Daoy (cell line): ENCODE measurements at regions not wholly inside any gene's neighbourhood (a gene's known extent, or its start where the extent isn't known, plus 50 kb on each side); places are given as distances from the start of the nearest gene placed in this dataset.

Experiments used
- DNase-seq: peaks from one replicate; pipeline ENCODE4 v3.0.0-alpha.2; 2015; ENCODE audit warnings: low read depth

DNA sequence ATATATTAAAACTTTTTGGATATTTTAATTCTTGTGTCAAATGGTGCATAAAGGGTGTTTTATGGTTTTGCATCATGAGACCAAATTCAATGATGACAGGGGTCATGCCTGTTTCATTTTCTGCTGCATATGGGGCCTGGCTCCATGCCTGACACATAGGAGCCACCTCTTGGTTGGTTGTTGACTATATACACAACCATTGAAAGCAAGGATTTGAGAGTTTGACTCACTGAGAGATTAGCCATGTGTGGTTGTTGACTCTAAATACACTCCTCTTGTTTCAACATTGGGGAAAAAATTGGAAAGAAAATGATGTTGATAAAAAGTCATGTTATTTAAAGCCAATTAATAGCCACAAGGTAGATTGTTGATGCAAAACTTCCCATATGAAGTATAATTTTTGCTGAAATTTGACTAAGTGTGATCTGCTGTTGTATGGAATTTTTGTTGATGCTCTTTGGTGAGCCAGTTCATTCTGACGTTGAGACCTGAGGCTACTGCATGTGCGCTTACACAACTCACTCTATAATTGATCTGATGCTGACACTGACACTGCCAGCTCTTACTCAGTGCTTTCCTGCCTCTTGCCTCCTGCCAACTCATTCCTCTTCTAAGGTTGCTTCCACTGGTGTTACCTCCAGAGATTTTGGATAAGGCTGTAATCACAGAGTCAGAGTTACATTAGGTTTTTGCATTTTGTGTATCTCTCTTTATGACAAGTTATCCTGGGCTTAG is 446.2 kb upstream of the SLC14A2 start:
- peak; percentile 48 for DNase-seq

DNA sequence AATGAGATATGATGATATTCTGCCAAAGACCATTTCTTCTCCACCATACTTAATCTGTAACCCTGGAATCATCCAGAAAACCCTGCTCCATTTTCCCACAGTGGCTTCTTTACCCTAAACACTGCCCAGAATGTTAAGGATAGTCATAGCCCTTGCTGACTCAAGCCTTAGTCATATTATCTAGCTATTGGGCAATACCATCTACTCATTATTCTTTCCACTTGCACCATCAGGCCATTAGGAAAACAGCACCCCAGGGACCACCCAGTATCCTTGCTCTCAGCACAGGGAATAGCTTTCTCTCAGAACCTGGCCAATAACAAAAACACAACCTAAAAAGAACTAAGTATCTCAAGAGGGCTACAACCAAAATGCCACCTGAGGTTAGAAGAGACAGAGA is 445.7 kb upstream of the SLC14A2 start:
- peak; percentile 48 for DNase-seq

DNA sequence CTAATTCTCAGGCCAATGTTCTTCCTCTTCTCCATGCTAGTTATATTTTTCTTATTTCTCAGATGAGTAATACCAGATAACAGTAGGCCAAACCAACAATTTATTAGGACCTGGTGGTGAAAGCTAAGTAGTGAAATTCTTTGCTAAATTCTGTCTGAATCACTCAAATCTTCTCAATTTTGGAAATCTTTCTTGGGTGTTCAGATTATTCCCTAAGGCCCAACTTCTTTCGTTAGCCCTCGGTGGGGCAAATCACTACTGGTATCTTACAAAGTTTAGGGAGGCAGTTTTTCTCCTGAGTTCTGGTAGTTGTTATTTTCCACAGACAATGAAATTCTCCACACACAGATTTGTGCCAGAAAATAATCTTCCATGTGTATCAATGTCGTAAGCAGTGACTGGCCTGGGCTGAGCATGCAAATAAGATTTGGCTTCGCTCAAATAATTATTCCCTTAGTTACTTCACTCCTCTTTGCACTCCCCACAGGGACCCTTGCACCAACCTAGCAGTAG is 443.5 kb upstream of the SLC14A2 start:
- DNase-seq = no peak

DNA sequence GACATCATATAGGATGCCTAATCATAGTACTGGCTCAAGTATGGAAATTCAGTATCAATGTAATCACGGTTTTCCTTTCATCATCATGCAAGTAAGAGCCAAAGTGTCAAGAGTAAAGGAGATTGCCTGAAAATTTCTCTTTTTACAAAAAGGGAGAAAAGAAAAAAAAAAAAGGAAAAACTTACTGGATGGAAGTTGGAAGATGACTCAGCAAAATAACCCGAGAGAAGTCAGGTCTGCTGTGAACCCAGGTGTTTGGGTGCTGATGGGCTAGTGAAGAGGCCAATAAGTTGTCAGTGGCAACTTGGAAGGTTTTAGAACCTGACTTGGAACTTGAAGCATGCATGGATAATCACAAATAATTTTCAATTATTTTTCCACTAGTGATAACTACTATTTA is 441.9 kb upstream of the SLC14A2 start:
- DNase-seq = no peak

DNA sequence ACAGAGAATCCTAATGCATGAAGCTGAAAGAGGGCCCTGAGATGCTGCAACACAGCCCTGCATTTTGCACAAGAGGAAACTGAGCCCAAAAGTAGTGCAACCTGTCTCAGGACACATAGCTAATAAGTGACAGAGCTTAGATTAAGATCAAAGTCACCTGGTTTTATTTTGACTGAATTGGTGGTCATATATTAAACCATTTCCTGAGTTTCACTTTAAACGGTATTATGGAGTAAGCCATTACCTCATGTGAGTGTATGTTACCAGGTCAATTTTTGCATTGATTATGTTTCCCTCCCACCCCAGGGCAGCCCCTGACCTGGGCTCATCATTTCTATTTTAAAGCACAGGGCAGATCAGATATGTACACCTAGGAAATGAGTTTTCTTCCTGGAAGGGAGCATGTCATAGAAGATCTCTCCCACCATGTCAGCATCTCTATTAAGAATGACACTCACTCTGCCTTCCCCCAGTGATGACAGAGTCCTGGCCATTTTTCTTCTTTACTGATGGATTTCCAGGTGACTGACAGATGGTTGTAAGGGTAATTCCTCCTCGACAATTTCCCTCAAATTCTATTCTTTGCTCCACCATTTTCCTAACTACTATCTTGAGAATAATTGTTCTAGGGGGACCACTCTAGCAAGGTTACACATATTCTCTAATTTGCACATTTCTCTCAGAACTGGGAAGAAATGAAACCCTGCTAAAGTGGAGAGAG is 441.3 kb upstream of the SLC14A2 start:
- no peak for DNase-seq

DNA sequence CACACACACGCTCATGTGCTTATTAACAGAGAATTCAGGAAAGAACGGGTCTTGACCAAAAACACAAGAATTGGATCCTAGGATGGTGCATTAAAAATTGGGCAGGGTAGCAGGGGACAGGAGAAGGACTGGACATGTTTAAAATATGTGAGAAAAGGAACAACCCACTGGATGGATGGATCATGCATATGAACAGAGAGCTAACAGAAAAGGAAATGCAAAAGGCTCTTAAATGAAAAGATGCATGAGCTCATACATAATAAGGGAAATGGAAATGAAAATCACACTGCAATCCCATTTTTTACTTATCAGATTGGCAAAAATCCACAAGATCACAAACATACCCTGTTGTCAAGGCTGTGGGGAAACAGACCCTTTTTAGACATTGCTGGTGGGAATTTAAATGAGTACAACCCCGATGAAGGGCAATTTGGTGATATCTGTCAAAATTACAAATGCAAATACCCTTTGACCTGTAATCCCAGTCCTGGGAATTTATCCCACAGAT is 440.6 kb upstream of the SLC14A2 start:
- no peak for DNase-seq

DNA sequence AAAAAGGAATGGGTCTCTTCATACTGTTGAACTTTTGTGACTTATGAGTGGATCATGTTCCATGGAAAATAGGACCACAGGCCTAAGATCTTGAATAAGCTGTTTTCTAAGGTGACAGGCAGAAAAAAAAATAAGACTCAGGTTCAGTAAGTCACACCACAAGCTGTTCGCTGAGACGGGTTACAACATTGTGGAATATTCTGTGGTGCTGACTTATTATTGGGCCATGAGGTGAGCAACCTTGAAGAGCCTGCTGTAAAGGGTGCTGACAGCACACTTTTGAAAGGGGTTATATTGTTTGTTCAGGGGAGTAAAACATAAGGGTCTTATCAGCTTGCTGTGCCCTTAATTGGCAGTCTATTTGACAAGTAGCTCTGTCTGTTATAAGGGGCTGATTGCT is 439.8 kb upstream of the SLC14A2 start:
- DNase-seq = no peak

DNA sequence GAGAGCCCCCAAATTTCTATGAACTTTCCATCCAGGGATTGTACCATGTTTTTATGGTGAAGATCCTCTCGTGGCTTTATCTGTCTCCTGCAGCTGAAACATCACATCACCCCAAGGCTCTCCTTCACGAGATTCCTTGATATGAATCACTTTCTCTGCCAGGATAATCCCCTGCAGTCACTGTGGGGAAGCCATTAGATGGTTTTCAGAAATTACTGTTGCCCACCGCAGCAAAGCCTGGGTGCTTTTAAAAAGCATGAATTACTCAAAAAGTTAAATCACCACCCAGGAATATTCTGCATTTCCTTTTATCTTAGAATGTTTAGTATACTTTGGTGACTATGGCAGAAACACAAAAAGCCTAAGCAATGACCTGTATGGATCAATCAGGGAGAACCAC is 428.4 kb upstream of the SLC14A2 start:
- DNase-seq = no peak

DNA sequence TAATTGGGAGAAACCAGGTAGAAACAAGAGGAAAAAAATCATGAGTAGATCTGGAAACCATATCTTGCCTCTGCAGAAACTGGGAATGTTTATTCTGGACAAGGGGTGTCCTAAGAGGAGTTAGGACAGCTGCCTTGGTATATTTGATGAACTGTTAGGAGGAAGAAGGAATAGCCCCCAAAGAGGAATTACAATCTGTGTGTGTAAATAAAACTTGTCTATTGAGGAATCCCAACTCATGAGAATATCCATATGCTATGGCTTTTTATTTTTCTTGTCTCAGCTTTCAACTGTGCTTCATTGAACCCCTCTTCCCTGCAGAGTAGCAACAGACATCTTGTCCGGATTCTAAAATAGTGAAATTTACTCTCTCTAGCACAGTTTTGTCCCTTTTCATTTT is 423.5 kb upstream of the SLC14A2 start:
- DNase-seq = no peak

DNA sequence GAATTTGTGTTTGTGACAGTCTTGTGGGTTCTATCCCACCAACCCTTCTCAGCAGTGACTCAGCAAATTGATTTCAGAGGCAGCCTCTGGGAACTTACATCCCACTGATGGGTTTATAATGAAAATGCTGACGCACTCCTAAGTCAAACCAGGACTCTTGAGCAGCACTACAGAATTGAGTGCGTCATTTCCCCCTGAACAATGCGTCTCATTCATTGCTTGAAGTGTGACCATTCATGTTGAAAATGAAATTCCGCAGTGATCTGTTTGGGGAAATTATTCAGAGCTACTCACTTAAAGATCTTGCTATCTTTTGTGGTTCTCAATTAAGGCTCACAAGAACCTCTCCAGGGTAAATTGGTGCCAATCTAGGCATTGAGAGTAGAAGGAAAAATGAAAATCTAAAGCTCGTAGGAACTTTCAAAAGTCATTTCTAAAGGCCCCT is 417.7 kb upstream of the SLC14A2 start:
- DNase-seq = peak; percentile 67

DNA sequence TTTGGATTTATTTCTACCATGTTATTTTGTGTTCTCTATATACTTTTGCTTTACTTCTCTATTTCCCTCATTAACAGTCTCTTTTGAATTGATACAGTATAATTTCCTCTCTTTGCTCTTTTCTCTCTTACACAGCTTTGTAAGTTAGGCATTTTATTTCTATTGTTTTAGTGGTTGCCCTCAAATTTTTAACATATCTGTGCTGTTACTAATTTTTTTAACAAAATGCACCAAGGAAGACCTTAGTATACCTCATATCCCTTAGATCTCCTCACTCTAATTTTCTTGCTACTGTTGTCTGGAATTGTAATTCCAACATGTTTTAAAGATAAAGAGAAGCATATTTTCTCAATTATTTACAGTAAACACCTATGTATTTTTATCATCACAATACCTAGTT is 416.8 kb upstream of the SLC14A2 start:
- no peak for DNase-seq

DNA sequence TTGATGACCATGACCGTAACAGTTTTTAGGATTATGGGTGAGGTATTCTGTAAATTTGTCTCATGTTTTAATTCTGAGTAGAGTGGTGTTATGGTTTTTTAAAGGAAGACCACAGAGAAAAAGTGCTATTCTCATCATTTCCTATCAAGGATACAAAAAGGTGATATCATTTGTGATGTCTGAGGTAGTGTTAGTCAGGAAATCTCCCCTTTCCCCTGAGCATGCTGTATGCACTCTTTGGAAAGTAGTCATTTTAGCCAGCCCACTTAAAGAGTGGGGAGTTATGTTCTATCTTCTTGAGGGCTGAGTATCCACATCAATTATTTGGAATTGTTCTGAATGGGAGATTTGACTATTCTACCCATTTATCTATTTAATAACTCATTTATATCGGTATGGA is 414.2 kb upstream of the SLC14A2 start:
- DNase-seq = no peak

DNA sequence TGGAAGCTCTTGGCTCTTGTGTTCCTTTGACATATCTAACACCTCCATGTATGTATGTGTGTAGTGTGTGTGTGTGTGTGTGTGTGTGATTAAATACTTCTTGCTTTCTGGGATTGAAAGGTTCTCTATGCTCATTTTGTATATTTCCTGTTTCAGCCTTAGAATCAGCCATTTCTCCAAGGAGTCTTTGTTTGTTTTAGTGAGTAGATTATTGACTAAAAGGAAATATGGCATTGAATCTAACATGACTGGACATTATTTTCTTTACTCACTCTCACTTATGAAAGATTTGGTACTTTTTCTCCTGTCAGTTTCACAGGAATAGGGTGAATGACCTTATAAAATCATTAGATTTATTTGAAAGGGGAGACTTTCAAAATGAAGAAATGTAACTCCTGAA is 413.8 kb upstream of the SLC14A2 start:
- DNase-seq = no peak

DNA sequence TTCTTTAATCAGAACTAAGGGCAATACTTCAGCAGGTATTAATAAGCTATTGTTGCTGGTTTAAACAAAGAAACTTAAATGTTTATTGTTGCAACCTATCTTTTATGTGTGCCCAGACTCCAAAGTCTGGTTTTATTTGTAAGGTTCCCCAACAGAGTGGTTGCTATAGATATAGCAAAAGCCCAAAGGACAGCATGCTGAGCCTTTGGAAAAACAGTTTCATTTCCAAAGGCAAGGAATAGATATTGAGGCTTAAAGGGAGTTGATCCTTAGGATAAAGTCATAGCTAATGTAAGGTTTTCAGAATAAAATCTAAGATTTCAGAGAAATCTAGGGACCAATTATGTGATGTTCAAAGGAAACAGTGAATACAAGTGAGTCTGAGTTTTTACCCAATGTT is 413.2 kb upstream of the SLC14A2 start:
- DNase-seq = no peak

DNA sequence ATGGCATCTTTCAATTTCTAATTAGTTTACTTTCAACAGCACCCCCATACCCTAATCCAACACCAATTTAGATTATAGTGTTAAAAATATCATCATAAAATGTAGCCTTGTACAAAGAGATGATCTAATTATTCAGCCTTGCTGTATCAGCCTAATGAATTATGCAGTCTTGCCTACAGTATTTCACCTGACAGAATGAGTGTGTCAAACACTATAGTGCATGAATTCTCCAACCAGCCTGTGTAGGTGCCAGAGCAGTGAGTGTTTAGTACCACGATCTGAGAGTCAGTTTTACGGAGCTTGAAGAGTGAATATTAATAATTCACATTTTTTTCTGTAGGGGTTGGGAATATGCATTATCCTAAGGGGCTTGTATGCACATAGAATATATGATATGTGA is 411.6 kb upstream of the SLC14A2 start:
- DNase-seq = no peak

DNA sequence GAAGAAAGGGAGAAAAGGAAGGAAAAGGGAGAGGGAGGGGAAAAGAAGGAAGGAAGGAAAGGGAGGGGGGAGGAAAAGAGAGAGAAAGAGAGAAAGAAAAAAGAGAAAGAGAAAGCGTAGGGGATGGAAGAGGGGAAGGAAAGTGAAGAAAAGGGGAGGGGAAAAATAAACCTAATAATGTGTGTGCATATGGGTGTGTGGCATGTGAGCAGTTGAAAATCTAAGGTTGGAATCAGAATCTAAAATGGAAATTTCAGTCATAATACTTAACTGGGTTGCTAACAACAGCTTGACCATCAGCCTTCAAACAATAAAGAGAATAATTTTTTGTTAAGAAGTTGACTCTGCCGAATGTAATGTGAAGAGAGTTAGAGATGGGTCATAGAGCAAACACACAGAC is 407.9 kb upstream of the SLC14A2 start:
- DNase-seq = no peak

DNA sequence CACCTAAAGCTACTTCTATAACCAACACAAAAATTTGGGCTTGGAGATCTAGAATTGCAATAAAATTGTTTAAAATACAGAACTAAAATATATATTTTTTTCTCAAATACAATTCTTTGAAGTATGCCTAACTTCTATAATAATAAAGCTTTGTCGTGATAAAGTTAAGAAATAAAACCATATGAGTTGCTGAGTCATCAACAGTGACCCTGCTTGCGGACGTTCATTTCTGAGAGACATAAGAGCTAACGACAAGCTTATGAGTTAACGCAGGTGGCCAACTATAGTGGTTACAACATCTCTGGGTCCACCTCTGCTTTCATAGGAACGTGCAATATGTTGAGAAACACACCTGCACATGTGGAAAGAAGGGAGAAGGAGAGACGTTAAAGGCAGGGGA is 407.1 kb upstream of the SLC14A2 start:
- DNase-seq = no peak

DNA sequence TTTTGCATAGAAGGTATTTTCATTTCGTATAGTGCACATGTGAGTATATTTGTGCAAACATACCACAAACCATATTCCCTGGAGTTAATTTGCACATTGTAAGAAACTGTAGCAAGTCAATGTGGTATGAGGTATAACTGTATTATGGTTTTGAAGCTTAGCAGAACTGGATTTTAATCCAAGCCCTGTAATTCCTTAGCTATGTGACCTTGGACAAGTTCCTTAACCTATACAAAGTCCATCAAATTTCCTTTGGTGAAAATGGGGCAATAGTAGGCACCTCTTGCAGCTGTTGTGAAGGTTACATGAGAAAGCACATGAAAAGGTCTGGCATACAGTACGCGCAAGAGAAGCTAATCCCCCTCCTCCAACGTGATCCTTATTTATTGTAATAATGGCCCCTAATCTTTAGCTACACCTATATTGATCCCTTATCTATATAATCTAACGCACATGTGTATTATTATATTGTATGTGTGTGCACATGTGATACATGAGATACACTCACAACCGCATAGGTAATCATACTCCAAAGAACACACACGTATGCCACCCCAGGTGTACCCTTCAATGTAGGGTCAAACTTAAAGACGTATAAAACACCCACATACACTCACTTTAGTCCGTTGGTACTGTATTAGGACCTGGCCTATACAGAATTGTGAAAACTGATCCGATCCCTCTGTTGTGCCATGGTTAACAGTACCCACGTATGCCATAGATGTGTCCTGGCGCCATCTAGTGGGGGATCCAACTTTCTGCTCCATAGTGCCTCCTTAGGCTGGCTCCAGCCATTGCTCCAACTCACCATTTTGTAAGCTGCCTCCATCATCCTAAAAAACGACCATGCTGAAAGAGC is 402.9 kb upstream of the SLC14A2 start:
- DNase-seq = peak; percentile 75

DNA sequence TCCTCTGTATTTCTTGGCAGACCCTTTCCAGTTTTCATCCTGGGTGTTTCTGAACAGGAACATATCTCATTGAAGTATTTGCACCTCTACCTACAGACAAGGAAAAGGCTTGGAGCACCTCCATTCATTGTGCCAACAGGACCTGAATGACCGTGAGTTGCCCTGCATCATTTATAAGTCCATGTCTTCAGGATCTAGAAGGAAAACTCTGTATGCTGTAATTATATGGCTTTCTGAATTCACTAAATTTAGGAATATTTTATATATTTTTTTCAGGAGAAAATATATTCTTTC is 402.3 kb upstream of the SLC14A2 start:
- no peak for DNase-seq

DNA sequence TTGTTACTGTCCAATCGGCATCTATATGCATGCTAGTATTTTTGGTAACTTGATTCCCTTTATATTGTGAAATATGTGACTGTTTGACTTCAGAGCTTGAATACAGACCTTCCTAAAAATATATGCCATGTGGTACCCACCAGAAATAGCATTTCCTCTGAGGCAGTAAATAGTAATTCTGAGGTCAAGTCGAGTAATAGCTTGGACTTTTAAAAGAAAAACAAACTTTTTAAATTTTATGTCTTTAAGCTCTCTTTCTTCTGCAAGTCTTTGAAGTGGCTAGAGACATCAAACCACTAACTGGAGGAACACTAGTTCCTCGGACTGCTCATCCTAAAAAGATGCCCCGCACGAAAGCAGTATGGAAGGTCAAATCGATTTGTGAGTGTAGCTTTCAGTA is 396.8 kb upstream of the SLC14A2 start:
- no peak for DNase-seq

DNA sequence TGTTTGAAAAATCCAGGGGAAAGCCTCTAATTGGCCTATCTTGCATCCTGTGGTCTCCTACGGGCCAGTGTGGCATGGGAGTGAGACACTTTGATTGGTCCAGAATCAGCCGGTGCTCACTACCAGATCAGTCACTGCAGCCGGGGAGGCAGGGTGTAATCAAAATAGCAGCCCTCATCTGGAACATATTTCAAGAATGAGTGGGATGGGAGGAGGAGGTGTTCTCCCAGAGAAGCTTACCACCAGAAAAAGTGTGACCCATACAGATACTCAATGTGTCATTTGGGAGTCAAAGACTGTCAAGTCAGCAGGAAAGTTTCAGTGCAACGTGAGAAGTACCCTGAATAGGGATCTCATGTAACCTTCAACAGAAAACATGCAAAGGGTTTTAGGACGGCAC is 393.9 kb upstream of the SLC14A2 start:
- no peak for DNase-seq

DNA sequence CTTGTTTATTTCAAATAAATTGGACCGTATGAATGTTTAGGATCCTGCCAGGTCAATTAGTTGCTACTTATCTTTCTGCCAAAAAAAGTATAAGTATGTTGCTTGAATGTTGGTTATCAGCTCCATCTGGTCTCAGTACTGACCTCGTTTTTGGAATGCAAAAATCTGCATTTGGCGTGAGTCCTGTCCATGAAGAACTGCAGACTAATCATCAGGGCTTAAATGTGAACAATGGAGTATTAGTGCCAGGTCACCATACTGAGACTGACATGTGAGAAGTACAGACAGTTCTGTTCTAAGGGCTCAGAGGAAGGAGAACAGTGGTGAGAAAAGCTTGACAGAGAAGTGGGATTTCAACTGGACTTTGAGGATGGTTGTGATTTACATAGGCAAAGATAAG is 393.1 kb upstream of the SLC14A2 start:
- no peak for DNase-seq
